Spleen (tissue), 11 donors: ENCODE measurements at regions not wholly inside any gene's neighbourhood (a gene's known extent, or its start where the extent isn't known, plus 50 kb on each side); places are given as distances from the start of the nearest gene placed in this dataset.

ENCODE experiments used
- DNase-seq: peaks from one replicate; pipeline ENCODE4 v3.0.0-alpha.2; 2020
- H3K27ac ChIP-seq, 8 donors: fragments of 200-600 bp; sonication (generic) in 7 of 8; 1 replicate in 4 of 8; 2 replicates in 4 of 8; pipeline versions ENCODE4 v1.5.0 to v1.8.0; 2016 to 2021; ENCODE audit warnings: inconsistent platforms in 4 of 8, mild to moderate bottlenecking in 4 of 8, moderate library complexity in 1 of 8
- H3K27me3 ChIP-seq, 7 donors: fragments of 200-600 bp; sonication (generic) in 6 of 7; replicated peaks in 1 of 7; 1 replicate in 4 of 7; 2 replicates in 3 of 7; pipeline versions ENCODE4 v1.5.0 to v1.8.0; 2016 to 2021; ENCODE audit warnings: inconsistent platforms in 3 of 7, mild to moderate bottlenecking in 1 of 7
- H3K36me3 ChIP-seq, 6 donors: fragments of 200-600 bp; sonication (generic) in 5 of 6; 1 replicate in 4 of 6; 2 replicates in 2 of 6; pipeline versions ENCODE4 v1.5.0 to v1.8.0; 2016 to 2021; ENCODE audit warnings: inconsistent platforms in 2 of 6
- H3K4me1 ChIP-seq, 6 donors: fragments of 200-600 bp; sonication (generic) in 5 of 6; 1 replicate in 3 of 6; 2 replicates in 3 of 6; pipeline versions ENCODE4 v1.5.0 to v1.8.0; 2016 to 2021; ENCODE audit warnings: inconsistent platforms in 3 of 6
- H3K4me3 ChIP-seq, 8 donors: fragments of 200-600 bp; sonication (generic) in 7 of 8; 1 replicate in 4 of 8; 2 replicates in 4 of 8; pipeline versions ENCODE4 v1.5.0 to v1.8.0; 2016 to 2021; ENCODE audit warnings: inconsistent platforms in 4 of 8, mild to moderate bottlenecking in 4 of 8, moderate library complexity in 2 of 8
- H3K9me3 ChIP-seq, 8 donors: fragments of 200-600 bp; sonication (generic) in 7 of 8; 1 replicate in 4 of 8; 2 replicates in 4 of 8; pipeline versions ENCODE4 v1.5.0 to v1.8.0; 2016 to 2021; ENCODE audit warnings: inconsistent platforms in 4 of 8
- CTCF ChIP-seq, 11 experiments: fragments of 200-600 bp in 7 of 11; fragments of 450-650 bp in 4 of 11; sonication (generic) in 4 of 11; IDR thresholded peaks in 8 of 11; conservative IDR thresholded peaks in 3 of 11; 1 replicate in 7 of 11; 2 replicates in 4 of 11; pipeline versions ENCODE4 v1.4.0 to v1.8.0; 2016 to 2021; ENCODE audit warnings: antibody characterized with exemption in 11 of 11, inconsistent platforms in 4 of 11, mild to moderate bottlenecking in 1 of 11
- POLR2A ChIP-seq, 3 donors: fragments of 450-650 bp; IDR thresholded peaks; one replicate each; pipeline ENCODE4 v1.5.1; 2017; ENCODE audit warnings: antibody characterized with exemption in 3 of 3, mild to moderate bottlenecking in 1 of 3
- POLR2AphosphoS5 ChIP-seq, 3 donors: sonication (generic); formaldehyde crosslinking; IDR thresholded peaks; one replicate each; pipeline ENCODE4 v1.5.1; 2017; ENCODE audit warnings: antibody characterized with exemption in 3 of 3
- WGBS, 5 donors: extraction: QIAGEN DNeasy Blood & Tissue Kit in 3 of 5; methylation state at CpG; one replicate each; pipeline versions ENCODE4 v1.1.5 to v1.1.7; 2013 to 2018; 5-methylcytosine and 5-hydroxymethylcytosine counted together
- intact Hi-C: fragments of 100-400 bp; cut with DNase I; formaldehyde crosslinking; loops from one replicate; pipeline ENCODE4 v1.15.0; 2023; ENCODE audit warnings: low total_unique reads
- donor health status: healthy with polysubstance abuse.
- donor health status: DM: no; HTN: no; CAD: no; lungs with moderate emphysema.
- donor health status: DM: no; HTN: no; CAD: no.
- donor health status: Bipolar disorder and iron deficiency.
- donor health status: healthy.
- donor health status: DM: no; HTN: no; CAD: no.
- donor health status: DM: yes; HTN: yes; CAD: no.

GRCh38 chr1:65625528-65625927 lies 167.2 kb upstream of the PDE4B start:
- WGBS, 5 donors: 89 to 98% (median 92%) methylated on average over 2 of the region's 2 CpGs
- no peaks in the 10 kb centered on the region for H3K27me3 ChIP-seq
- H3K9me3 ChIP-seq: no peaks in the 10 kb centered on the region
- H3K36me3 ChIP-seq: no peaks in the 10 kb centered on the region
- intact Hi-C loops: no loop called here
- no peaks in the 10 kb centered on the region for H3K4me1 ChIP-seq
- no peak for DNase-seq
- TF ChIP-seq POLR2A (IDR thresholded peaks at IDR 0.05): no peak
- TF ChIP-seq CTCF (IDR thresholded peaks at IDR 0.05 in 8 of 11, conservative IDR thresholded peaks at IDR 0.05 in 3 of 11): no peak
- no peak for TF ChIP-seq POLR2AphosphoS5 (IDR thresholded peaks at IDR 0.05)
- no peak overlapping the region for H3K27ac ChIP-seq
- H3K4me3 ChIP-seq: no peak overlapping the region

- no peaks in the 10 kb centered on the region for H3K27me3 ChIP-seq
- WGBS, 5 donors: 90 to 95% (median 93%) methylated on average over 3 of the region's 3 CpGs
- no peak overlapping the region for H3K27ac ChIP-seq
- H3K4me1 ChIP-seq: no peaks in the 10 kb centered on the region
- no peak overlapping the region for H3K4me3 ChIP-seq
- no peaks in the 10 kb centered on the region for H3K9me3 ChIP-seq
- DNase-seq: no peak
- H3K36me3 ChIP-seq: no peaks in the 10 kb centered on the region
- TF ChIP-seq POLR2A (IDR thresholded peaks at IDR 0.05) (no peak), CTCF (IDR thresholded peaks at IDR 0.05 in 8 of 11, conservative IDR thresholded peaks at IDR 0.05 in 3 of 11) (no peak), POLR2AphosphoS5 (IDR thresholded peaks at IDR 0.05) (no peak)
- intact Hi-C loops: no loop called here
These were observed 166.7 kb upstream of the PDE4B start for GRCh38 chr1:65626003-65626402.

GRCh38 chr1:65629788-65630187 lies 162.9 kb upstream of the PDE4B start:
- 77 to 92% (median 84%) methylated on average over 2 of the region's 2 CpGs for WGBS, 5 donors
- intact Hi-C loops: no loop called here
- Histone ChIP-seq H3K27me3 (no peaks in the 10 kb centered on the region), H3K4me3 (no peak overlapping the region), H3K9me3 (no peaks in the 10 kb centered on the region), H3K4me1 (peaks cover 0 to 5% (median 0%) of the 10 kb centered on the region in 6 donors), H3K27ac (no peak overlapping the region), H3K36me3 (no peaks in the 10 kb centered on the region)
- no peak for DNase-seq
- no peak for TF ChIP-seq POLR2AphosphoS5 (IDR thresholded peaks at IDR 0.05)
- no peak for TF ChIP-seq CTCF (IDR thresholded peaks at IDR 0.05 in 8 of 11, conservative IDR thresholded peaks at IDR 0.05 in 3 of 11)
- no peak for TF ChIP-seq POLR2A (IDR thresholded peaks at IDR 0.05)

GRCh38 chr1:65630855-65631254 lies 161.8 kb upstream of the PDE4B start:
- peaks cover 0 to 5% (median 0%) of the 10 kb centered on the region in 6 donors for H3K4me1 ChIP-seq
- H3K9me3 ChIP-seq: no peaks in the 10 kb centered on the region
- H3K27ac ChIP-seq: no peak overlapping the region
- no peak for DNase-seq
- intact Hi-C loops: no loop called here
- 56 to 73% (median 68%) methylated on average over 2 of the region's 2 CpGs for whole genome bisulfite sequencing, 5 donors
- no peaks in the 10 kb centered on the region for H3K36me3 ChIP-seq
- no peak overlapping the region for H3K4me3 ChIP-seq
- TF ChIP-seq POLR2AphosphoS5 (IDR thresholded peaks at IDR 0.05) (no peak), POLR2A (IDR thresholded peaks at IDR 0.05) (no peak), CTCF (IDR thresholded peaks at IDR 0.05 in 8 of 11, conservative IDR thresholded peaks at IDR 0.05 in 3 of 11) (no peak)
- no peaks in the 10 kb centered on the region for H3K27me3 ChIP-seq
